GM23338 (cell line): ENCODE measurements at regions not wholly inside any gene's neighbourhood (a gene's known extent, or its start where the extent isn't known, plus 50 kb on each side); places are given as distances from the start of the nearest gene placed in this dataset.

ENCODE experiments used
- ATAC-seq: fragments of 200-7000 bp; cut with Tn5 transposase; 3 replicates; pipeline ENCODE4 v1.9.1; 2020
- DNase-seq: peaks from one replicate; pipeline ENCODE4 v3.0.0-alpha.2; 2015; ENCODE audit warnings: low spot score
- H2AFZ ChIP-seq: fragments of 200-600 bp; sonication (generic); 2 replicates; pipeline ENCODE4 v1.8.0; 2016; ENCODE audit warnings: antibody characterized with exemption, mild to moderate bottlenecking, moderate library complexity
- H3F3A ChIP-seq: fragments of 200-600 bp; sonication (generic); replicated peaks from 2 replicates; pipeline ENCODE4 v1.8.0; 2017; ENCODE audit warnings: antibody characterized with exemption, mixed run types, low read depth
- H3K27ac ChIP-seq: fragments of 200-600 bp; sonication (generic); 2 replicates; pipeline ENCODE4 v1.6.1; 2016; ENCODE audit warnings: low read depth
- H3K27me3 ChIP-seq: fragments of 200-600 bp; sonication (generic); 2 replicates; pipeline ENCODE4 v1.8.0; 2016; ENCODE audit warnings: mild to moderate bottlenecking, mixed run types, moderate library complexity; ENCODE audit not compliant: insufficient read depth
- H3K36me3 ChIP-seq: fragments of 200-600 bp; sonication (generic); 2 replicates; pipeline ENCODE4 v1.8.0; 2016; ENCODE audit warnings: mild to moderate bottlenecking; ENCODE audit not compliant: insufficient read depth
- H3K4me1 ChIP-seq: fragments of 200-600 bp; sonication (generic); 2 replicates; pipeline ENCODE4 v1.8.0; 2016; ENCODE audit warnings: mild to moderate bottlenecking, moderate library complexity; ENCODE audit not compliant: insufficient read depth
- H3K4me2 ChIP-seq: fragments of 200-600 bp; sonication (generic); 2 replicates; pipeline ENCODE4 v1.7.1; 2017; ENCODE audit warnings: mixed run types
- H3K4me3 ChIP-seq: fragments of 200-600 bp; sonication (generic); 2 replicates; pipeline ENCODE4 v1.6.1; 2016; ENCODE audit warnings: mixed run types
- H3K79me2 ChIP-seq: fragments of 200-600 bp; sonication (generic); replicated peaks from 2 replicates; pipeline ENCODE4 v1.8.0; 2017; ENCODE audit warnings: mild to moderate bottlenecking; ENCODE audit not compliant: insufficient read depth
- H3K9me2 ChIP-seq: fragments of 200-600 bp; sonication (generic); 2 replicates; pipeline ENCODE4 v1.8.0; 2017; ENCODE audit not compliant: insufficient read depth
- H4K20me1 ChIP-seq: fragments of 200-600 bp; sonication (generic); replicated peaks from 2 replicates; pipeline ENCODE4 v1.8.0; 2017; ENCODE audit warnings: mild to moderate bottlenecking; ENCODE audit not compliant: insufficient read depth
- H3K27ac Mint-ChIP-seq: 2 replicates; pipeline ENCODE4 v1.8.0; 2020; ENCODE audit warnings: inconsistent platforms, mild to moderate bottlenecking, moderate library complexity, mixed read lengths
- H3K27me3 Mint-ChIP-seq: 3 replicates; pipeline ENCODE4 v1.8.0; 2022; ENCODE audit warnings: low read depth, mild to moderate bottlenecking, moderate library complexity, mixed read lengths, inconsistent platforms; ENCODE audit not compliant: insufficient read depth, poor library complexity
- H3K36me3 Mint-ChIP-seq: 3 replicates; pipeline ENCODE4 v1.8.0; 2021; ENCODE audit warnings: low read depth, mild to moderate bottlenecking, inconsistent platforms, moderate library complexity, mixed read lengths
- H3K4me1 Mint-ChIP-seq: 3 replicates; pipeline ENCODE4 v1.8.0; 2020; ENCODE audit warnings: mild to moderate bottlenecking, inconsistent platforms, mixed read lengths
- H3K4me3 Mint-ChIP-seq: 3 replicates; pipeline ENCODE4 v1.8.0; 2021; ENCODE audit warnings: moderate library complexity, mild to moderate bottlenecking, inconsistent platforms, mixed read lengths
- H3K9me3 Mint-ChIP-seq: 3 replicates; pipeline ENCODE4 v1.8.0; 2020; ENCODE audit warnings: moderate library complexity, mild to moderate bottlenecking, inconsistent platforms, mixed read lengths
- CREB1 ChIP-seq: fragments of 250-450 bp; sonication (Bioruptor Pico); IDR thresholded peaks from 2 replicates; pipeline ENCODE4 v1.5.0; 2020; ENCODE audit warnings: low read depth, mild to moderate bottlenecking, moderate library complexity
- ETS1 ChIP-seq: IDR thresholded peaks from 2 replicates; pipeline ENCODE4 v1.6.1; 2016; ENCODE audit warnings: antibody characterized with exemption
- EZH2 ChIP-seq: fragments of 200-600 bp; sonication (generic); IDR thresholded peaks from one replicate; pipeline ENCODE4 v1.8.0; 2017; ENCODE audit warnings: antibody characterized with exemption, mild to moderate bottlenecking, low read depth; ENCODE audit not compliant: unreplicated experiment
- JUNB ChIP-seq: IDR thresholded peaks from one replicate; pipeline ENCODE4 v1.6.1; 2016; ENCODE audit warnings: antibody characterized with exemption; ENCODE audit not compliant: unreplicated experiment
- NANOG ChIP-seq: IDR thresholded peaks from 2 replicates; pipeline ENCODE4 v1.6.1; 2016; ENCODE audit warnings: antibody characterized with exemption, borderline replicate concordance
- POLR2AphosphoS5 ChIP-seq: IDR thresholded peaks from 2 replicates; pipeline ENCODE4 v1.6.1; 2016; ENCODE audit warnings: antibody characterized with exemption, low read depth
- REST ChIP-seq: IDR thresholded peaks from one replicate; pipeline ENCODE4 v1.6.1; 2018; ENCODE audit warnings: antibody characterized with exemption; ENCODE audit not compliant: unreplicated experiment
- STAT1 ChIP-seq: IDR thresholded peaks from one replicate; pipeline ENCODE4 v1.6.1; 2016; ENCODE audit warnings: antibody characterized with exemption; ENCODE audit not compliant: unreplicated experiment
- ZNF114 ChIP-seq: fragments of 250-450 bp; sonication (Bioruptor Pico); IDR thresholded peaks from 2 replicates; pipeline ENCODE4 v1.5.0; 2020; ENCODE audit warnings: mild to moderate bottlenecking, moderate library complexity
- ZNF331 ChIP-seq: fragments of 250-450 bp; sonication (Bioruptor Pico); IDR thresholded peaks from 2 replicates; pipeline ENCODE4 v1.5.0; 2020; ENCODE audit warnings: low read depth, mild to moderate bottlenecking, moderate library complexity
- ZNF462 ChIP-seq: fragments of 250-450 bp; sonication (Bioruptor Pico); IDR thresholded peaks from 2 replicates; pipeline ENCODE4 v1.5.0; 2020; ENCODE audit warnings: mild to moderate bottlenecking, moderate library complexity
- TF ChIP-seq, protein P1 (sequence below), 2 experiments: fragments of 200-600 bp in 1 of 2; sonication (generic) in 1 of 2; conservative IDR thresholded peaks; 2 replicates each; pipeline versions ENCODE4 v1.5.1 to v1.6.1; 2016 to 2017; ENCODE audit warnings: antibody characterized with exemption in 2 of 2, low read depth in 2 of 2, mild to moderate bottlenecking in 2 of 2, moderate library complexity in 1 of 2

- no peak overlapping the region for H3K27ac ChIP-seq
- H3K4me2 ChIP-seq = no peak overlapping the region
- Mint-ChIP-seq H3K4me1 (peaks cover 4% of the 10 kb centered on the region), H3K4me3 (no peak overlapping the region), H3K27ac (no peak overlapping the region), H3K36me3 (peaks cover 3% of the 10 kb centered on the region; the same call in 2 of the 3 replicates), H3K9me3 (peaks cover 9% of the 10 kb centered on the region; the same call in 2 of the 3 replicates), H3K27me3 (peaks cover 3% of the 10 kb centered on the region)
- H4K20me1 ChIP-seq = no peaks in the 10 kb centered on the region
- H2AFZ ChIP-seq = peak overlapping the region; percentile 96
- no peak for ATAC-seq
- TF ChIP-seq EZH2 (no peak), ZNF114 (CRISPR knock-in tag) (no peak), ETS1 (no peak), POLR2AphosphoS5 (no peak), STAT1 (no peak), ZNF331 (CRISPR knock-in tag) (no peak), JUNB (no peak), CREB1 (CRISPR knock-in tag) (no peak), REST (no peak), ZNF462 (CRISPR knock-in tag) (no peak), NANOG (no peak)
- TF ChIP-seq, protein P1, sequence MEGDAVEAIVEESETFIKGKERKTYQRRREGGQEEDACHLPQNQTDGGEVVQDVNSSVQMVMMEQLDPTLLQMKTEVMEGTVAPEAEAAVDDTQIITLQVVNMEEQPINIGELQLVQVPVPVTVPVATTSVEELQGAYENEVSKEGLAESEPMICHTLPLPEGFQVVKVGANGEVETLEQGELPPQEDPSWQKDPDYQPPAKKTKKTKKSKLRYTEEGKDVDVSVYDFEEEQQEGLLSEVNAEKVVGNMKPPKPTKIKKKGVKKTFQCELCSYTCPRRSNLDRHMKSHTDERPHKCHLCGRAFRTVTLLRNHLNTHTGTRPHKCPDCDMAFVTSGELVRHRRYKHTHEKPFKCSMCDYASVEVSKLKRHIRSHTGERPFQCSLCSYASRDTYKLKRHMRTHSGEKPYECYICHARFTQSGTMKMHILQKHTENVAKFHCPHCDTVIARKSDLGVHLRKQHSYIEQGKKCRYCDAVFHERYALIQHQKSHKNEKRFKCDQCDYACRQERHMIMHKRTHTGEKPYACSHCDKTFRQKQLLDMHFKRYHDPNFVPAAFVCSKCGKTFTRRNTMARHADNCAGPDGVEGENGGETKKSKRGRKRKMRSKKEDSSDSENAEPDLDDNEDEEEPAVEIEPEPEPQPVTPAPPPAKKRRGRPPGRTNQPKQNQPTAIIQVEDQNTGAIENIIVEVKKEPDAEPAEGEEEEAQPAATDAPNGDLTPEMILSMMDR (conservative IDR thresholded peaks at IDR 0.05; ENCODE audit: low read depth in 2 of 2) = no peak
- no peak for DNase-seq
- no peaks in the 10 kb centered on the region for H3K27me3 ChIP-seq
- no peaks in the 10 kb centered on the region for H3K36me3 ChIP-seq
- H3F3A ChIP-seq = no peaks in the 10 kb centered on the region
- H3K4me1 ChIP-seq = no peaks in the 10 kb centered on the region; the same call in 1 of the 2 replicates
- H3K79me2 ChIP-seq = no peaks in the 10 kb centered on the region
- no peak overlapping the region for H3K4me3 ChIP-seq
- H3K9me2 ChIP-seq = peaks cover 5% of the 10 kb centered on the region; the same call in 1 of the 2 replicates
These were observed 53.6 kb upstream of the BCL6 start for GRCh38 chr3:187798531-187799530.
